Daoy (cell line): ENCODE measurements at regions not wholly inside any gene's neighbourhood (a gene's known extent, or its start where the extent isn't known, plus 50 kb on each side); places are given as distances from the start of the nearest gene placed in this dataset.

ENCODE experiments used
- DNase-seq: peaks from one replicate; pipeline ENCODE4 v3.0.0-alpha.2; 2015; ENCODE audit warnings: low read depth

DNA sequence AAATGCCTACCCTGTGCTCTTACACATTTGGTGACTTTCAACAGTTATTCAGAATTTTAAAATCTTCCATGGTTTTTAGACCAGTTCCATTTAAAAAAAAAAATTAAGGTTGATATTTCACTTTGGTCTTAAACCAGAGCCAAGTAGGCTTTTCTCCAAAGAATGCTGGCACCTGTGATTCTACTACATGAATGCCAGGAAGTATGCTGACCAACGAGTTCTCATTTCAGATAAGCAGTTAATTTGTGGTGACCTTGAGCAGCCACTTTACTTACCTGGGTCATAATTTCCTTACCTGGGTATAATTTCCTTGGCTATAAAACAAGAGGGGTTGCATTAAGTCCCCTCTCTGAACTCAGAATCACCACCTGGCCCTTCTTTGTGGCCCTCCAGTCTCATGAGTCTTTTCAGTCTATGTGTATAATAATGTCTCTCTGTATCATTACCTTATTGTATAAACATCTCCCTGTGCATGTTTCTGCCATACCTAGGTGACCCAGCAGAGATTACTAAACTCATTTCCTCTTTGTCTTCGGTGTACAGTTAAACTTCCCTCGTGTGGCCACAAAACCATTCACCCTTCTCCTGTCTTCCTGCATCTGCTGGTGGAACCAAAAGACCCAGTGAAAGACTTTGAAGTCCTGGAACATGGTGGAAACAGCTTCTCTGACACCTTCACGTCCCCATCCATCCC is 139.1 kb upstream of the DPT start:
- no peak for DNase-seq

GRCh38 chr1:168871531-168871930 is 142.5 kb upstream of the DPT start:
- no peak for DNase-seq

- DNase-seq, result no peak
Measured at GRCh38 chr1:168875831-168876230, 146.8 kb upstream of the DPT start.

- no peak for DNase-seq
Measured at GRCh38 chr1:168876830-168877229, 147.8 kb upstream of the DPT start.

- DNase-seq, result peak; percentile 8
Measured at GRCh38 chr1:168879896-168880734, 151.1 kb upstream of the DPT start.

DNA sequence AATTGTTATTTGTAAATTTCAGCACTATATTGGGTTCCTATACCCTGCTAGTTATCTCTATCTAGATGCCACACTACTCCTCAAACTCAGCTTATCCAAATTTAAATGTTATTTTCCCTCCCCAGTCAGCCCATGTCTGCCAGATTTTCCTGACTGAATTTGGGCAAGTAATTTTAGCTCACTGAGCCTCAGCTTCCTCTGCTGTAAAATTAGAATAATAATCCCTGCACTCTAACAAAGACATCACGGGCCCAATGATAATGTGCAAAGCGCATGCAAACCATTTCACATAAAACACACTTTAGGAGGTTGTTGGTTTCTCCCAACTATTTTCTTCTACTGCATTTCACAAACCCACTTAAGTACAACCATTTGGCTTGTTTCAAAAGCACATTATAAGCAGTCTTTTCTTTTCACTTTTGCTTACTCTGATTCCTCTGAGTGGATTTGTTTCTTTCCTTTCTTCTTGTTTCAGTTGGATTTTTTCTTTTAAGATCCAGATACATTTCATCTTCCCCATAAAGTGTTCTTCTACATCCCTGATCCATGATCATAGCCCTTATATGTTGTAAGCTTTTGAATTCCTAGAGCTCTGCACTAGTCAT is 152.8 kb upstream of the DPT start:
- DNase-seq, result no peak

DNA sequence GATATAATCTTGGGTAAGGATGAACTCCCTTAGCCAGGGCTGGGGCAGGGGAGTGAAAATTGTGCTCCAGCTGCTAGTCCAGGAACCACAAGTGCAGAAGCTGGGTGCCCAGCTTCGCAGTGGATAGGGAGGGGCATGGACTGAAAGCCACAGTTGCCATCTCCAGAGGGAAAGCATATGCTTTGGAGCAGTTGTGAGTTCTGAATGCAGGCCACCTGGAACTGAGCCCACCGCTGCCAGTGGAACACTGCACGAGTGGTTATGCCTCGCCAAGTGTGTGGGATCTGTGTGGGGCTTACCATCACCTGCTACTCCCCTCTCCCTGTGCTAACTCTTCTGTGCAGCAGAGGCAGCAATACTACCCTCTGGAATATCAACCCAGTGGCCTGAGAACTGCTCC is 158.4 kb upstream of the DPT start:
- DNase-seq, result no peak

GRCh38 chr1:168888418-168888817 is 159.4 kb upstream of the DPT start:
- no peak for DNase-seq

- no peak for DNase-seq
Measured at GRCh38 chr1:168892931-168893330, 163.9 kb upstream of the DPT start.

- peak; percentile 13 for DNase-seq
Measured at GRCh38 chr1:168893359-168893801, 164.4 kb upstream of the DPT start.

GRCh38 chr1:168894397-168894903 is 165.4 kb upstream of the DPT start:
- DNase-seq, result no peak

DNA sequence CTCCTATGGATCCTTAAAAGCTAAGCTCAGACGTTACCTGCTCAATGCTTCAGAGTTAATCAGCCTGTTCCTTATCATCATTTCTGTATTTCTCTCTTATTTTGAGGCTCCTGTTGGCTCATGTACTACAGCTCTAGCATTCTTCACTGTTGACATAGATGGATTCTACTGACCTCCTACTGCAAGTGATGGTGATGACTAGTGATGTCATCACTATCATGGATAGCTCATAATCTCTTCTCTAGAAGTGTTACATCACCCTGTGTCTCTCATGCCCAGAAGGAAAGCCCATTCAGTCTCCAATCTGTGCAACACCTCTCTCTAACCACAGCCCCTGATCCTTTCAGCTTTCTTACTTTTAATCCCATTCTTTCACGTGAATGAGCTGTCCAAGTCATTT is 168.2 kb upstream of the DPT start:
- DNase-seq, result no peak

DNA sequence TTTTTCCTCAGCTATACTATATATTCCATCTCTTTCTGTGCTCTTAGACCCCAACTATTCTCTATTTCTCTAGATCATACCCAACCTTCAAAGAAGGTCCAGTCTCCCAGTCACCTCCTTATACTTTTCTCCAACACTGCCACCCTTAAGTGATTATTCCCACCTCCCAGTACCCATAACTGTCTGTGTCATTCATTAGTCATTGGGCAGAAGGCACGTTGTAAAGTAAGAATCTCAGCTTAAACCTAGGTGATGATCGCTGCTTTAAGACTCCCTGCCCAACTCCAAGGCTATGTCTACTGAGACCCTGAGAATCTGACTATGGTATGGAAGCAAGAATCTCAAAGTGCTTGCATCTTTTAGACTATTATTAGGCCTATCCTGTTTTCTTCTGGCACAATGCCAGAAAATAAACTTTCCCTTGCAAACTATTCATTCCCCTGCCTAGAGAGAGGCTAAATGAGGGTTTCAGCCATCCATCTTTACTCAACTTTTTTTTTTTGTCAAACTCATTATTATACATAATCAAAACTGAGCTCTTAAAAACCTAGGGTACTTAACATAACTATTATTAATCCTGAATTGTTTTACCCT is 174.3 kb upstream of the DPT start:
- DNase-seq, result peak; percentile 5

- no peak for DNase-seq
Measured at GRCh38 chr1:168905633-168906032, 176.6 kb upstream of the DPT start.

DNA sequence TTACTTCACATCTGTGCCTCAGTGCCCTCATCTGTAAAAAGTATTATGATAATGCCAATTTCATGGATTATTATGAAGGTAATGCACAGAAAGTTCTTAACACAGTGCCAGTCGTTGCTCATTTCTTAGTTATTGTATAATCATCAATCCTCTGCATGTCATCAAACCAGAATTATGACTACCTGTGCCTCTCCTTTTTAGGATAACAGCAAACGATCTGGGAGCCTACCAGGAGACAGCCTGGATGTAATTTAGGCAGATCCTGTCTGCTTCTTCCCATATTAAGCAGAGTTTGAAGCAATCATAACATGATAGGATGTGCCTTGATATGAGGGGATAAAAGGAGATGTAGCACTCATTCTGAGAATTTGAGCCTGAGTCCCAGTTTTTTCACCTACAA is 177.4 kb upstream of the DPT start:
- no peak for DNase-seq

DNA sequence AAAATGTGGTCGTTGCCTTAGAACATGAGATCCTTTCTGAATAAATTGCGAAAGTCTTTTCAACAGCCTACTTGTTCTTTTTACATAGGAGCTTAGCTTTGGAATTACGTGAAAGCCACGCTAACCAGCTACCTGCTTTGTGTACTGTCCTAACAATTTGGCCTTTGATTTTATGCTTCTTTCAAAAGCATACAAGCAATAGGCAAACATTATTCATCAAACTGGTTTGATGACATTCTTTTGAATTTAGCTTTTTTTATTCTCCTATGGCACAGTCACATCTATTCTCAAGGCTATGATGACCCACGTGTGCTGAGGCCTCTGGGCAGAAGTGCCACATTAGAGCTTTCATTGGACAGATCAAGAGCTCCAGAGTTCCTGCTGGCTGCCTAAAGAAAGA is 178.0 kb upstream of the DPT start:
- no peak for DNase-seq

GRCh38 chr1:168907786-168908348 is 178.9 kb upstream of the DPT start:
- no peak for DNase-seq

- no peak for DNase-seq
Measured at GRCh38 chr1:168910403-168910802, 181.4 kb upstream of the DPT start.

- DNase-seq, result no peak
Measured at GRCh38 chr1:168911370-168911769, 182.4 kb upstream of the DPT start.

- no peak for DNase-seq
Measured at GRCh38 chr1:168913711-168914463, 184.9 kb upstream of the DPT start.

GRCh38 chr1:168917309-168917708 is 188.3 kb upstream of the DPT start:
- DNase-seq, result no peak
